Spinal cord (tissue), 9 donors: ENCODE measurements at regions not wholly inside any gene's neighbourhood (a gene's known extent, or its start where the extent isn't known, plus 50 kb on each side); places are given as distances from the start of the nearest gene placed in this dataset.
A peak's percentile ranks its signal among the peaks of the same experiment; 100 is the strongest.

Experiments used
- DNase-seq, 6 donors: peaks; one replicate each; pipeline versions ENCODE4 v3.0.0 to v3.0.0-alpha.2; 2013 to 2015; ENCODE audit warnings: low spot score in 6 of 6, low read depth in 4 of 6
- H3K27ac ChIP-seq: one replicate; pipeline ENCODE4 v1.5.1; 2013; ENCODE audit warnings: low read depth, low read length, control low read depth
- H3K27me3 ChIP-seq: one replicate; pipeline ENCODE4 v1.6.1; 2013; ENCODE audit warnings: low read length; ENCODE audit not compliant: control insufficient read depth, insufficient read depth
- H3K36me3 ChIP-seq: one replicate; pipeline ENCODE4 v1.6.1; 2013; ENCODE audit warnings: low read length; ENCODE audit not compliant: control insufficient read depth, insufficient read depth
- H3K4me1 ChIP-seq: one replicate; pipeline ENCODE4 v1.6.1; 2013; ENCODE audit warnings: low read length; ENCODE audit not compliant: control insufficient read depth, insufficient read depth
- H3K4me3 ChIP-seq: one replicate; pipeline ENCODE4 v1.5.1; 2013; ENCODE audit warnings: low read depth, low read length, control low read depth
- H3K9me3 ChIP-seq: one replicate; pipeline ENCODE4 v1.6.1; 2013; ENCODE audit warnings: low read length; ENCODE audit not compliant: control insufficient read depth, insufficient read depth
- WGBS: methylation state at CpG from one replicate; pipeline ENCODE4 v1.1.5; 2013; ENCODE audit warnings: missing lambda C conversion rate; ENCODE audit not compliant: insufficient coverage; 5-methylcytosine and 5-hydroxymethylcytosine counted together
- donor health status: healthy.

DNA sequence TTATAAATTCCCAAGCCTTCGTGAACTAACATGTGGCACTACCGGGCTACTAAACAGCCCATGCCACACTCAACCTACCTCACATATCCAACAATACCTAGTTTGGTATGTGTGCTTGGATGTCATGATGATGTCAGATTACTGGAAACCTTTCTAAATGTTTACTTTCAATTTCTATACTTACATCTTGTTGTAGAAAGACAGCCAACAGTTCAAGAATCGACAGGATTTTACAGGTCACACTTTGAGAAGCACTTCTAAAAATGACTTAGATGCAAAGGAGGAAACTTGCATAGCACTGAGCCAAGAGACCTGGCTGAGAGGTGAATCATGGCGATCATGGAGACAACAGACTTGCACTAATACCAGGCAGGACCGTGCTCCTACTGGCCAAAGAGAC lies 209.9 kb downstream of the COL4A1 start:
- Histone ChIP-seq H3K36me3 (no peaks in the 10 kb centered on the region), H3K27ac (no peak overlapping the region), H3K27me3 (no peaks in the 10 kb centered on the region), H3K9me3 (peaks cover 2% of the 10 kb centered on the region), H3K4me1 (peaks cover 11% of the 10 kb centered on the region), H3K4me3 (no peak overlapping the region)
- 96% methylated on average over 3 of the region's 5 CpGs for WGBS
- no peak for DNase-seq

DNA sequence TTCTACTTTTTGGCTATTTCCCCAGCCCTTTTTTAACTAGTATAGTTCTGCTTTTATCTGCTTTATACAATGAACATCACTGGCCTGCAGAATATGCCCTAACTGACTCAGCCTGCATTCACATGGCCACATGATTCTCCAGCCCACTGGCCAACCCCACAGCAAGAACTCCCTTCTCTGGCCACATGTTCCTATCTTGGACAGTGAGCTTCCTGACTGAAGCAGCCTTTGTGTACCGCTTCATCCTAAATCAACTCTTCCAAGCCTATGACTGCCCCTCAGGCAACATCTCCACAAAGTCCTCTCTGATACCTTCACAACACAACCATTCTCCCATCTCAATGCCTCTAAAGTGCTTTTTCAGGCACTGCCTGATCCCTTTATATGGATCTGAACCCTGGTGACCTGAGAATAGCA lies 214.1 kb downstream of the COL4A1 start:
- Histone ChIP-seq H3K27ac (no peak overlapping the region), H3K4me3 (no peak overlapping the region), H3K36me3 (no peaks in the 10 kb centered on the region), H3K4me1 (peaks cover 11% of the 10 kb centered on the region), H3K27me3 (no peaks in the 10 kb centered on the region), H3K9me3 (peaks cover 2% of the 10 kb centered on the region)
- no peak for DNase-seq
- 18% methylated on average over 1 of the region's 1 CpG for WGBS

GRCh38 chr13:110089815-110090214 lies 217.1 kb downstream of the COL4A1 start:
- WGBS = 50% methylated on average over 1 of the region's 4 CpGs
- no peak for DNase-seq
- H3K27me3 ChIP-seq = no peaks in the 10 kb centered on the region
- peaks cover 2% of the 10 kb centered on the region for H3K9me3 ChIP-seq
- peaks cover 7% of the 10 kb centered on the region for H3K4me1 ChIP-seq
- no peak overlapping the region for H3K27ac ChIP-seq
- H3K36me3 ChIP-seq = no peaks in the 10 kb centered on the region
- no peak overlapping the region for H3K4me3 ChIP-seq

DNA sequence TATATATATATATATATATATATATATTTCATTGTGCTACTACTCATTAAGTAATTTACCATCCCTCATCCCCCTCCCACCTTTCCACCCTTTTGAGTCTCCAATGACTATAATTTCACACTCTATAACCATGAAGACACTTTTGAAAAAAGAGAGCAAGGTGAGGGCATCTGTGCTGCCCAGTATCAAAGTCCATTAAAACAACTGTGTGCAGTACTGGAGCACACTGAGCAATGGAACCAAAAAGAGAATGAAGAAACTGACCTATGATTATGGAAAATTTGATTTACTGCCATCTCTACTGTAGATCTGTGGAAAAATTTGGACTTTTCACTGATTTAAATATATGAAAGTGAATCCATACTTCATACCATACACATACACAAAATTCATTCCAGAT lies 217.9 kb downstream of the COL4A1 start:
- Histone ChIP-seq H3K9me3 (peaks cover 2% of the 10 kb centered on the region), H3K27ac (no peak overlapping the region), H3K27me3 (no peaks in the 10 kb centered on the region), H3K4me3 (no peak overlapping the region), H3K36me3 (no peaks in the 10 kb centered on the region), H3K4me1 (no peaks in the 10 kb centered on the region)
- DNase-seq = no peak

GRCh38 chr13:110073982-110074381 lies 233.0 kb downstream of the COL4A1 start:
- WGBS = 36% methylated on average over 4 of the region's 6 CpGs
- no peaks in the 10 kb centered on the region for H3K36me3 ChIP-seq
- H3K4me1 ChIP-seq = no peaks in the 10 kb centered on the region

DNA sequence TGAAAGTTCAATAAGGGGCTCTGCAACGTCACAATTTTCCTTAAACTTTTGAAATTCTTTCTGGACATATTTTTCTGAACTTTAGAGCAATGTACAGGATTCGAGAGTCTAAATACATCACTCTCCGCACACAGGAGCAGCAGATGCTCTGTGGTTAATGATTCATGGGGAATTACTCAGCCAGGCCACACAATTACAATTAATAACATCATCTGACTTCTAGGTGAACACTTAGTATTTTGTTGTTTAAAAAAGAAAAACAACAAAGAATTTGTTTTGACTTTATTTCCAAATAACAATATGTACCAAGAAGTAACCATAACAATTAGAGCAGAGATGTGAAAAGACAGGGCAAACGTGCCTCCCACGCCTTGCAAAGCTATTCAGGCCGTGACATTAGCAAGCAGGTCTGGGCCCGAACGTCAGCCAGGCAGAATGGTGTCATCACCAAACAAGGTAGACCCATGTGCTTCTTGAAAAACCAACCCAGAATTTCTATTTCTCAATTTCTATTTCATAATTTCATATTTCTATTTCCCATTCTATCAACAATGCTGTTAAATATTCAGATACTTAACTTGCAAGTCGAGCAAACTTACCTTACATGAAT lies 236.3 kb downstream of the COL4A1 start:
- Histone ChIP-seq H3K27ac (no peak overlapping the region), H3K9me3 (no peaks in the 10 kb centered on the region), H3K36me3 (no peaks in the 10 kb centered on the region), H3K4me1 (no peaks in the 10 kb centered on the region), H3K27me3 (no peaks in the 10 kb centered on the region), H3K4me3 (no peak overlapping the region)
- WGBS = 92% methylated on average over 6 of the region's 9 CpGs
- no peak for DNase-seq

More at GRCh38 chr13:110073982-110074381, 233.0 kb downstream of the COL4A1 start:
- peak in 2 of 6 donors; percentile 28 to 41 for DNase-seq
- Histone ChIP-seq H3K4me3 (no peak overlapping the region), H3K27ac (no peak overlapping the region), H3K9me3 (no peaks in the 10 kb centered on the region), H3K27me3 (no peaks in the 10 kb centered on the region)

DNA sequence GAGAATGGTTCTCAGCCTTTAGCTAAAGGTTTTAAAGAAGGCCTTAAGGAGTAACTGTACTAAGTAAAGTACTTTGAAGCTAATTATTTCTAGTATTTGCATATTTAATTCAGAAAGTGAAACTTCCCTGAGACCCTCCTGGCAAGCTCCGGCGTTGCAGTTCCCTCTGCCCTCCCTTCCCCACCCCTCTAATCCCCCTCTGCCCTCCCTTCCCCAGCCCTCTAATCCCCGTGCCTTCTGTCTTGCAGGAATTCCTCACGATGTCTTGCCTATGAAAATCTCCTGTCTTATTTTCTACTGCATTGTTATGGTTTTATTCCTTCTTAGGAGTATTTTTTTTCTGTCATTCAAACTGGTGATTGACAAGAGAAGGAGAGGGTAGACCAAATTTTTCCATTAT lies 236.9 kb downstream of the COL4A1 start:
- Histone ChIP-seq H3K27ac (no peak overlapping the region), H3K4me3 (no peak overlapping the region), H3K27me3 (no peaks in the 10 kb centered on the region), H3K4me1 (no peaks in the 10 kb centered on the region), H3K36me3 (no peaks in the 10 kb centered on the region), H3K9me3 (no peaks in the 10 kb centered on the region)
- DNase-seq = no peak
- WGBS = no CpG with 5 or more reads among the region's 4 CpGs

- Histone ChIP-seq H3K27me3 (no peaks in the 10 kb centered on the region), H3K4me3 (no peak overlapping the region), H3K4me1 (no peaks in the 10 kb centered on the region), H3K9me3 (no peaks in the 10 kb centered on the region), H3K36me3 (no peaks in the 10 kb centered on the region), H3K27ac (no peak overlapping the region)
- WGBS = 100% methylated on average over 3 of the region's 3 CpGs
- no peak for DNase-seq
Measured at GRCh38 chr13:110068176-110068473, 238.8 kb downstream of the COL4A1 start.

DNA sequence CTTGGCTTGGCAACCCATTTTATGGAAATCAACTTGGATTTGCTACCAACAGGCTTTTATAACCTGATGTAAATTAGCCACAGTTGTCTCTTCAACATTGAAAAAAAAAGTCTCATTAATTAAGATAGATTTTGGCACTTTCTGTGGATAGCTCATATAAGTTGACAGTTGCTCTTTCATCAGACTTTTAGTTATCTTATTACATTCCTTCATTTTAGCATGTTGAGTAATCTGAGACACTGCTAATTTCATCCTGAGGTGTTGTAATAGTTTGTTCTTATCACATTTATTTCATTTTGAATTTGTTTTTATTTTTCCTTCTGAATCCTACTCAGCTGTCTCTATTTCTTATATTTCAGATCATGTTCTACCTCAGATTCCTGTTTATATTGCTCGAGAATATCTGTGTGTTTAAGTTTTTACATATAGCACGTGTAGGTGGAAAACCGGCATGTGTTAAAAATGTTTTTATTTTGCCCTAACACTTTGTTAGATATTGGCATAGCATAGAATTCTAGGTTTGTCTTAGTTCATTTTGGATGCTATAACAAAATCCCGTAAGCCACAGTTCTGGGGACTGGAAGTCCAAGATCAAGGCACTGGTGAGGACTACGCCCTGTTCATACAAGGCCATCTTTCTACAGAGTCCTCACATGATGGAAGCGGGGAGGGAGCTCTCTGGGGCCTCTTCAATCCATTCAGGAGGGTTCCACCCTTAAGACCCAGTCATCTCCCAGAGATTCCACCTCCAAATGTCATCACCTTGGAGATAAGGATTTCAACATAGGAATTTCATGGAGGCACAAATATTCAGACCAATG lies 239.4 kb downstream of the COL4A1 start:
- no peaks in the 10 kb centered on the region for H3K9me3 ChIP-seq
- 100% methylated on average over 3 of the region's 6 CpGs for WGBS
- H3K27me3 ChIP-seq = no peaks in the 10 kb centered on the region
- no peak for DNase-seq
- no peak overlapping the region for H3K4me3 ChIP-seq
- H3K27ac ChIP-seq = no peak overlapping the region
- no peaks in the 10 kb centered on the region for H3K4me1 ChIP-seq
- no peaks in the 10 kb centered on the region for H3K36me3 ChIP-seq

- DNase-seq = no peak
- Histone ChIP-seq H3K27ac (no peak overlapping the region), H3K36me3 (no peaks in the 10 kb centered on the region), H3K27me3 (no peaks in the 10 kb centered on the region), H3K4me1 (no peaks in the 10 kb centered on the region), H3K9me3 (no peaks in the 10 kb centered on the region), H3K4me3 (no peak overlapping the region)
- WGBS = 95% methylated on average over 8 of the region's 9 CpGs
Measured at GRCh38 chr13:110065780-110066179, 241.2 kb downstream of the COL4A1 start.
